HG03520 (cell line): ENCODE measurements at regions not wholly inside any gene's neighbourhood (a gene's known extent, or its start where the extent isn't known, plus 50 kb on each side); places are given as distances from the start of the nearest gene placed in this dataset.
"Not testable (repeated sequence)": the region's sequence is repeated elsewhere in the genome, so short reads cannot be mapped to it uniquely, and the experiment has no call there.

ENCODE experiments used
- ATAC-seq: cut with Tn5 transposase; IDR thresholded peaks from one replicate; pipeline ENCODE4 v1.9.1; 2021; ENCODE audit warnings: mild to moderate bottlenecking, moderate library complexity; ENCODE audit not compliant: unreplicated experiment

GRCh38 chr15:96170979-96171739 is 159.3 kb upstream of the NR2F2 start:
- ATAC-seq, result no peak

DNA sequence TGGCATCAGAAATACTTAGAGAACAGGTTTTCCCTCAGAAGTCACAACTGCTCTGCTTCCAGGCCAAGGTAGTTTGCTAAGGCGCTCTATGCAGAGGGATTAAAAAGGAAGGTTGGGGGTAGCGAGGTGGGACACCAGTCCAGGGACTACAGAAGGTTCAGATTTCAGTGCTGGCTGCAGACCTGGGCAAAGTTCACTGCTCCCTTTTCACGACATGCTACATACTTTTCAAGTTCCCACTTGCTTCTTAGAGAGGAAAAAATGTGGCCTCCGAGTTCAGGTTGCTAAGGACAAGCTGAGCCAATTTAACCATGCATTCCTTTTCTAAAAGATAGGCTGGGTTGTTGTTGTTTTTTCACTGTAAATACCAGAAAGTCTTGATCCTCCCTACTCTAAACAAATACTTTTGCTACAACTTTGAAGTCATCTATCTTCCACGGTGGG is 158.6 kb upstream of the NR2F2 start:
- ATAC-seq, result no peak

- no peak for ATAC-seq
Observed at GRCh38 chr15:96172417-96172816, 158.1 kb upstream of the NR2F2 start.

DNA sequence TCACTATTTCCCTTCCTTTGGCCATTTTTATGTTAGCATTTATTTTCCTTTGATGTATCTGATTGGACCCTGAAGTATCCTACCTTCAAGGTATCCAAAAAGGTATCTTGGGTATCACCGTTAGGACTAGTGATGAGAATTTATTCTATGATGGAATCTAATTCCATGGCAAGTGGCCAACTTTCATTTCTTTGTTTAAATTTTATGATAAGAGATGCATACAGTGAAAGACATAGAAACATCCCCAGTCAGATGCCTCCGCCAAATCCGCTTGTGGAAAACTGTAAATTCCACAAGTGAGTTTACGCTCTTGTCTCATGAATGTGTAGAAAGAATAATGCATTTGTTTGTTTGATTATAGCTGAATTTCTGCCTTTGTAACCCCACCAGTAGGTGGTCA is 153.7 kb upstream of the NR2F2 start:
- no peak for ATAC-seq

DNA sequence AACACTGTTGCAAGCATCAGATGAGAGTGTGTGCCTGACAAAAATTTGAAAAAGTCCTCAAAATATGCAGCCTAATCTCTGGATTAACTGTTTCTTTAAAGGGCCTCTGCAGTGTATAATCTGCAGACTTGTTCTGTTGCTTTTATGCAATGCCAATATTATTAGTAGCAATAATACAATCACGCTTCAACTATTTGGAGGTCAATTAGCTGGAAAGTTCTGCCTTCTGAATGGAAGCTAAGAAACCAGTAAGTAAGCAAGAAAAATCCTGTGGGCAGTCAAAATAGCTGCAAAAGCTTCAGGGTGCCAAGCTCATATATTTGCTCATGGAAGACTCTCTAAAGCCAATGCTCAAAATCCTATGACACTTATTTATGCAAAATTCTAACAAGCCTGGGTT is 153.2 kb upstream of the NR2F2 start:
- ATAC-seq, result no peak

DNA sequence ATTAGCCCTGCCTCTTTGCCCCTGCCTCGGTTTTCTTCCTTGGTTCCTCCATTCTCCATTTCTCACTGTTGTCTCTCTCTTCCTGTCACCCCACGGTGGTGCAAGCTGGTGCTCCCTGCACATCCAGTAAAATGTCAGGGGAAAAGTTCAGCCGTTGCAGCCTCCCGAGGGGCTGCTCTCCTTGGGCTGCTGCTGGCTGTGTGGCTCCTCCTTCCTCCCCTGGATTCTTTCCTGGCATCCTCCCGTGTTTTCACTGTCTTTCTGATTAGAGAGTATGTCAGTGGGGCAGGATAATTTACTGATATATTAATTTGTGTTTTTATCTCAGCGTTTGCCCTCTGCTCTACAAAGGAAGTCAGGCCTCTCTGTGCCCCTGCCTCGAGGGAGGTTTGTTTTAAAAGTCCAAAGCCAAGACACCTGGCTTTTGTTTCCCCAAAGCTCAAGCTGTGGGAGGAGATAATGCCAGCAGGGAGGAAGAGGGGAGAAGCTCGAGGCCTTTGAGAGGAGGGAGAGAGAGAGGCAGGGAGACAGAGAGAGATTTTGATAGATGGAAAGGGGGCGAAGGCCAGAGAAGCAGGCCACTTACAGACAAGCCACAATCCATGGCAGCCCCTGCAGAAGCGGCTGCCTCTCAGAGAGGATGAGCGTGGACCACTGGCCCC is 150.3 kb upstream of the NR2F2 start:
- no peak for ATAC-seq

- no peak for ATAC-seq
Observed at GRCh38 chr15:96181217-96181616, 149.3 kb upstream of the NR2F2 start.

- no peak for ATAC-seq
Observed at GRCh38 chr15:96181873-96182301, 148.6 kb upstream of the NR2F2 start.

GRCh38 chr15:96182736-96183513 is 147.6 kb upstream of the NR2F2 start:
- ATAC-seq, result no peak

DNA sequence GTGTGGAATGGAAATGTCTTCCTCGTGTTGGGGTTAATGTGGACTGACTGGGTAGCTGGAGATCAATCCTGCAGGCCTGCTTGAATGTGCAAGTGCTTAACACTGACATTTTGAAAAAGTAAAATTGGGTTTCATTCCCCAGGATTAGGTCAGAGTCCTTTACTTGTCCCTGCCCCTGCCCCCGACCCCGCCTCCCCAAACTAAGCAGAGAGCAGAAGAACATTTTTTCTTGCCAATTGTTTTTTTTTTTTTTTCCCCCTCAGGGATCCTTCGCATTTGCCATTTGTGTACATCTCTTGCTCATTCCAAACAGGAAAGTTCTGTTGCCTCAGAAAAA is 147.0 kb upstream of the NR2F2 start:
- ATAC-seq, result no peak

DNA sequence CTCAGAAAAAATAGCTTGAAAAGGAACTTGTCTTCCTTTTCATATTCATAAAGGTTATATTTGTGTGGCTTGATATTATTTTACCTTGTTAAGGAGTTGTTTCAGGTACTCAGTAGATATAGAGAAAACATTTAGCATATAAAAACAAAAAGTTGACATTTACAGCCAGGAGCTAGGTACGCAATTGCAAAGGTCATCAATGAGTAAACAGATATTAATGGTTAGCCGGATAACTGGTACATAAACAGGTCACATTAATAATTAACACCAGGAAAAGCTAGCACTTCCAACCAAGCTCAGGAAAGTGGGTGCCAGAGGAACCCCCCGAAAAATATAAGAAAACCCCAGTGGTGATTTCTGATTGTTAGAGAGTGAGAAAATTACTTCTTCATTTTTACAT is 146.6 kb upstream of the NR2F2 start:
- ATAC-seq, result no peak

- ATAC-seq, result no peak
Observed at GRCh38 chr15:96184297-96184696, 146.2 kb upstream of the NR2F2 start.

- no peak for ATAC-seq
Observed at GRCh38 chr15:96186105-96186504, 144.4 kb upstream of the NR2F2 start.

DNA sequence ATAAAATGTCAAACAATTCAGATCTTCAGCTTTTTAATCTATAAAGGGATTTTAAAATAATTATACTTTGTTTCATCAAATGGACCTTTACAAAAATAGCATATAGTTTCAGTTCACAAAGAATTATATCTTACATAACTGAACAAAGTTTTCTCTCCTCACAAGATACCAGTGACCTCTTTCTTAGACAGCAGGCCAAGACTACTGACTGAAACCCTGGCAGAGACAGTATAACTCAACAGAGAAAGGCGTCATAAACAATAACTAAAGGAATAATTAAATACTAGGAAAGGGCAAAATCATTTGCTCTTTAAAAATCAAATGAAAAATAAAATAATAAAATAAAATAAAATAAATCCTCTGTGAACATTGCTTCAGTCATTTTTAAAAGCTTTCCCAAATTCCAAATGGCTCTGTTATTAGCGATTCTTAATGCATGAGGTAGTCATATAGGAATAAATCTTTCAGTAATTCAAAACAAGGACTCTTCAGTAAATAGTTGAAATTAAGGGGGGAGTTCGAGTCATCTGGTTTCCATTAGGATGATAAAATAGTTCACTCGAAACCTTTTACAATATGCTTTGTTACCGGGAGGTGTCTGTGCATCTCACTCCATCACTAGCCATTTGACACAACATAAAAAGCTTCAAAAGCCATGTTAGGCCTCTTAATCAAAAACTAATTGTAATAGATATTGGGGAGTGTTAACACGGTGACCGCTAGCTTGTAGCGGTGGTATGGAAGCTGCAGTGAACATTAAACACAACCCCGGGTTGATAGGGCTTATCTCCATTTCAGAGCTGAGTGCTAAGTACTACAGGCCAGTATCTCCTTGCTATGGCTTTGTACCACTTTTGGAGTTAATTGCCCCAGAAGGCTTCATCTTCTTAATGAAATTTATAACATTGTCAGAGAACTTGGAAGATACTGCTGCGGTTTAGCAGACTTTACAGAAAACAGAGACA is 142.9 kb upstream of the NR2F2 start:
- no peak for ATAC-seq

- ATAC-seq, result no peak
Observed at GRCh38 chr15:96197721-96198120, 132.8 kb upstream of the NR2F2 start.

DNA sequence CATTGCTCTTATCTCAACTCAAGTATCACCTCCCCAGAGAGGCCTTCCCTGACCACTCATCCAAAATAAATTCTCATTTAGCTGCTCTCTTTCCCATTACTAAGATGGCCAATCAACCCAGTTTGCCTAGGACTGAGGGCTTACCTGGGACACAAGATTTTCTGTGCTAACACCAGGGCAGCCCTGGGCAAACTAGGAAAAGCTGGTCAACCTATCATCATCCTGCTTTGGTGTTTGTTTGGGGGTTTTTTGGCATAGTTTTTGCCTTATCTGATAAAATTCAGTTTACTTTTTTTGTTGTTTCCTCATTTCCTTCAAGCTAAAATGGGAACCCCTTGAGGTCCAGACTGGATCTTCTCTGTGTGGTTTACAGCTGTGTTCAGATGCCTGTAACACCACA is 131.4 kb upstream of the NR2F2 start:
- no peak for ATAC-seq

- ATAC-seq, result no peak
Observed at GRCh38 chr15:96200357-96200967, 130.0 kb upstream of the NR2F2 start.

DNA sequence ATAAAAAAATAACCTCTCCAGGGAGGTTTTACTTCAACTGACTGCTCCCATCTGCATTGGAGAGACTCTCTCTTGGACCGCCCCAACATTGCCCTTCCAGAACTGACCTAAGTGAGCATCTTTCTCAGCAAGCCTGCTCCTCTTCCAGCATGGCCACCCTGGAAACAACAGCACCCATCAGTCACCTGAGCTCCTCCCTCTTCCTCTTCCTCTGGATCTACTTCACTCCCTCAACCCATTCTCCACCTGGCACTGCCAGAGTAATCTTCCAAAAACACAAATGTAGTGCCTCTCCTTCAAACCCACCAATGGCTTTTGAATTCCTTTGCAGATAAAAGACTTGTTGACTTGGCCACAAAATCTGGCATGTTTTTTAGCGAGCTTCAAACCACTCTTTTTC is 128.8 kb upstream of the NR2F2 start:
- ATAC-seq, result no peak

DNA sequence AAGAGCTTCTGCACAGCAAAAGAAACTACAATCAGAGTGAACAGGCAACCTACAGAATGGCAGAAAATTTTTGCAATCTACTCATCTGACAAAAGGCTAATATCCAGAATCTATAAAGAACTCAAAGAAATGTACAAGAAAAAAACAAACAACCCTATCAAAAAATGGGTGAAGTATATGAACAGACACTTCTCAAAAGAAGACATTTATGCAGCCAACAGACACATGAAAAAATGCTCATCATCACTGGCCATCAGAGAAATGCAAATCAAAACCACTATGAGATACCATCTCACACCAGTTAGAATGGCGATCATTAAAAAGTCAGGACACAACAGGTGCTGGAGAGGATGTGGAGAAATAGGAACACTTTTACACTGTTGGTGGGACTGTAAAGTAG is 124.9 kb upstream of the NR2F2 start:
- not testable (repeated sequence) for ATAC-seq

DNA sequence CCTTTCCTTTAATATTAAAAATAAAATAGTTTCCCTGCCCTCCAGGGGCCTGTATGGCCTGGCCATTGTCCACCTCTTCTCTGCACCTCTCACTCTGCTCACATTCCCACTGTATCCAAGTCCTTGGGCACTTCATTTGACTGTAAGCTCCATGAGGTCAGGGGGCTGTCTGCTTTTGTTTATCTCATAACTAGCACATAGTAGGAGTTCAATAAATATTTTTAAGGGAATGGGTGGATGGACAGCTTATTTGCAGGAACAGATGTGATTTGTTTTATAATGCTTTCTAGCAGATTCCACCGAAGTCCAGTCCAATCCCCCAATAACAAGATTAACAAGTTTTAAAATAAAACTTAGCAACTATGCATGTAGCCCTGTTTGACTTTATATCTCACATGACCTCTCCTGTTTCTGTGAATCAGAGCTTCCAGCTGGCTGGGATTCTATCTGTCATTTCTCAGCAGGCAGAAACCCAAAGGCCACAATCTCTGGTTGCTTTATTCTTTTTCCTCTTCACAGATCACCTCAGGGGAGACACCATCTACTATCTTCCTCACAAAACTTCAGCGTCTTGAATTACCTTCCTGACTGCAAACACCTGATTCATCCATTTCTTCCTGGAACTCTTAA is 123.0 kb upstream of the NR2F2 start:
- no peak for ATAC-seq
